SKM-1 (cell line): ENCODE measurements at regions not wholly inside any gene's neighbourhood (a gene's known extent, or its start where the extent isn't known, plus 50 kb on each side); places are given as distances from the start of the nearest gene placed in this dataset.

Source experiments
- DNase-seq: peaks from one replicate; lab custom pipeline; 2025; ENCODE audit not compliant: unreplicated experiment; lab: John Stamatoyannopoulos, UW

GRCh38 chr21:35354078-35354477, 305.0 kb upstream of the RUNX1 start:
- DNase-seq = no peak

- no peak for DNase-seq
Measured at GRCh38 chr21:35352793-35353192, 303.7 kb upstream of the RUNX1 start.

GRCh38 chr21:35352066-35352770, 303.1 kb upstream of the RUNX1 start:
- DNase-seq = no peak

GRCh38 chr21:35351434-35351833, 302.3 kb upstream of the RUNX1 start:
- DNase-seq = no peak

GRCh38 chr21:35350965-35351364, 301.9 kb upstream of the RUNX1 start:
- no peak for DNase-seq

GRCh38 chr21:35349376-35350080, 300.4 kb upstream of the RUNX1 start:
- no peak for DNase-seq

- no peak for DNase-seq
Measured at GRCh38 chr21:35348686-35349085, 299.6 kb upstream of the RUNX1 start.

GRCh38 chr21:35346697-35347096, 297.6 kb upstream of the RUNX1 start:
- no peak for DNase-seq

GRCh38 chr21:35345954-35346353, 296.9 kb upstream of the RUNX1 start:
- DNase-seq = no peak

GRCh38 chr21:35344582-35344981, 295.5 kb upstream of the RUNX1 start:
- DNase-seq = no peak

- DNase-seq = peak; percentile 48
Measured at GRCh38 chr21:35343046-35343819, 294.1 kb upstream of the RUNX1 start.

- DNase-seq = peak; percentile 57
Measured at GRCh38 chr21:35342440-35342839, 293.3 kb upstream of the RUNX1 start.

GRCh38 chr21:35340273-35340672, 291.2 kb upstream of the RUNX1 start:
- DNase-seq = no peak

GRCh38 chr21:35338881-35339632, 290.0 kb upstream of the RUNX1 start:
- DNase-seq = no peak

GRCh38 chr21:35338281-35338680, 289.2 kb upstream of the RUNX1 start:
- no peak for DNase-seq

- no peak for DNase-seq
Measured at GRCh38 chr21:35337573-35337972, 288.5 kb upstream of the RUNX1 start.

- no peak for DNase-seq
Measured at GRCh38 chr21:35336534-35336933, 287.4 kb upstream of the RUNX1 start.

GRCh38 chr21:35335951-35336446, 286.9 kb upstream of the RUNX1 start:
- no peak for DNase-seq

GRCh38 chr21:35333831-35334618, 284.9 kb upstream of the RUNX1 start:
- no peak for DNase-seq

GRCh38 chr21:35332841-35333426, 283.8 kb upstream of the RUNX1 start:
- DNase-seq = no peak
